HL-60/S4 (cell line): ENCODE measurements at regions not wholly inside any gene's neighbourhood (a gene's known extent, or its start where the extent isn't known, plus 50 kb on each side); places are given as distances from the start of the nearest gene placed in this dataset.

Experiments
- in situ Hi-C: fragments of 300-500 bp; cut with MboI; formaldehyde crosslinking; loops from 2 replicates; pipeline ENCODE4 v1.14.3; 2022; ENCODE audit warnings: low sequenced_read_pairs

DNA sequence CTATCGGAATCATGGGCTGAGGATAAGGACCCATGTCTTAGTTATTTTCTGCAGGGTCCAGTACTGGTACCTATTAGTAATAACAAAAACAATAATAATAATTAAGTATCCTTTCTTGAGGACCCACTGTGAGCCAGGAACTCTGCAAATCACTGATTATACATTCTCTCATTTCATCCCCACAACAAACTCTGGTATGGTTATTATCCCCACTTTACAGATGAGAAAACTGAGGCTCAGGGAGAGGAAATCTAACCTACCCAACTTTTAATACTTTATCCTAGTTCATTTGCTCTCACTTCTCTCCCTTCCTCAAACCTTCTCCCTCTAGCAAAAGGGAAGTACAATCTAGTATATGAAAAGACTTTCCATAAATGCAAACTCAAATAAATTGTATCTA lies 528.4 kb upstream of the PROK2 start:
- in situ Hi-C loops: no loop called here

DNA sequence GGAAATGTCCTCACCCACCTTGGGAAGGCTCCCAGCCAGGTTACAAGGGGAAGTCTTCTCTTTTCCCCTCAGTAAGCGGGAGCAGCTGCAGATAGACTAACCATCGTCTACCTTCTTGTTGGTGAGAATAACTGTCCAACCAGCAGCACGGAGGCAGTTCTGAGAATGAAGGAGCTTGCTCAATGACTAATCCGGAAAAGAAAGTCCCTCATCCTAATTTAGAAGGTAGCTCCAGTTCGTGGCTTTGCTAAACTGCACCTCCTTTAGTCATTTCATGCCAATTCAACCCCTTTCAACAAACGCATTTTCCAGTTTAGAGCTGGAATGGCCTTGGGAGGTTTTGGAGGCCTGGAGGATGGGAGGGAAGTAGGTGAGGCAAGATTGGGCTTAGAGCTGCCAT lies 527.4 kb upstream of the PROK2 start:
- in situ Hi-C loops: no loop called here

DNA sequence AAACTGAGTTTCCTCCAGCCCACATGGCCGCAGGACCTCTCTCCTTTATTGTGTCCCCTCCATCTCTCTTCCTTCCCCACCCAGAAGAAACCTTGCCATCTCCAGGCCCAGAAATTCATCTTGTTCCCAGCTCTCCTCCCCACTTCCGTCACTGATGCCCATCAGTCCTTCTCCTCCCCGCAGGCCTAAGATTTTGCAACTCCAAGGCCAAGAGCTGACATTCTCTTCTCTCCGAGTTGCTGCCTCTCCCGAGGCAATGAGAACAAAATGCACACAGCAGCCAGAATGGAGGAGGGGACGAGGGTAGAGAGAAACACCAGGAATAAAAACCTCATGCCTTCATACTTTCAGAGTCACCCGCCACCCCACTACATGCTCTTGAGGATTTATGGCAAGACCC lies 526.5 kb upstream of the PROK2 start:
- in situ Hi-C loops: no loop called here

DNA sequence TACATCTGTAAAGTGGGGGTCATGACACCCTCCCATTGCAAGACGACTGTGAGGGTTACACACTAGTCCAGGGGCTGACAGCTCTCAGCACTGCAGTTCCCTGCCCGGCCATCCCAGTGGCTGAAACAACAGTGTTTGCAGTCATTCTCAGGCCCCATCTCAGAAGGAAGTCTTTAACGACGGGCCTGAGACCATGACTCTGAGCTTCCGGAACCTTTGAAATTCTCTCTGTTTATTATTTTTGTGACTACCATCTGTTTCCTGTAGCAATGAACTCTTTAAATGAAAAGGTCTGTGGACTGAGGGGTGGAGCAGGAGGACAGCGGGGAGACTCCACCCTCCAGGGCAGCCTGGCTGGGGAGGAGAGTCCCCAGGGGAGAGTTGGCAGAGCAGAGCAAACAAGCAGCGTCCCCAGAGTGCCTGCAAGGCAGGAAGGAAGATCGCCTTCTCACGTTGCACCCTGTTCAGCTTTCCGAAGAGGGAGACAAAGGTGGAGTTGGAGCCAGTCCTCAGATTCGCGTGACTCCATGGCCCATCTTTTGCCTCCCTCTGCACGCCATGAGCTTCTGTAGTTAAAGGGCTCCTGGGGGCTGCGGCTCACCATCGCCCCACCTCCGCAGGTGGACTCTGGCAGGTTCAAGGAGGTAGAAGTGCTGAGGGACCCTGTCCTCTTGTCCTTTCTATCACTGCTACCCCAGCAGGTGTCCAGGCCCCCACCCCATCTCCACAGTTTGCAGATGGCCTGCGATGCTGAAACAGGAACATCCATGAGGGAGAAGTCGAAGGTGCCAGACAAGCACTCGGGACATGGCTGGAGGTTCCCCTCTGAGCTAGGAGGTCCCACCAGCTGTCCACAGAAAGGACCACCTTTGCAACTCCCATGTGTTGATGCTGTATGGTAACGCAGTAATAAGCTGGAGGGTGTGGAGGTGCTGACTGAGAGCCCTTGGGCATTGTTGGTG lies 525.8 kb upstream of the PROK2 start:
- in situ Hi-C loops: no loop called here

DNA sequence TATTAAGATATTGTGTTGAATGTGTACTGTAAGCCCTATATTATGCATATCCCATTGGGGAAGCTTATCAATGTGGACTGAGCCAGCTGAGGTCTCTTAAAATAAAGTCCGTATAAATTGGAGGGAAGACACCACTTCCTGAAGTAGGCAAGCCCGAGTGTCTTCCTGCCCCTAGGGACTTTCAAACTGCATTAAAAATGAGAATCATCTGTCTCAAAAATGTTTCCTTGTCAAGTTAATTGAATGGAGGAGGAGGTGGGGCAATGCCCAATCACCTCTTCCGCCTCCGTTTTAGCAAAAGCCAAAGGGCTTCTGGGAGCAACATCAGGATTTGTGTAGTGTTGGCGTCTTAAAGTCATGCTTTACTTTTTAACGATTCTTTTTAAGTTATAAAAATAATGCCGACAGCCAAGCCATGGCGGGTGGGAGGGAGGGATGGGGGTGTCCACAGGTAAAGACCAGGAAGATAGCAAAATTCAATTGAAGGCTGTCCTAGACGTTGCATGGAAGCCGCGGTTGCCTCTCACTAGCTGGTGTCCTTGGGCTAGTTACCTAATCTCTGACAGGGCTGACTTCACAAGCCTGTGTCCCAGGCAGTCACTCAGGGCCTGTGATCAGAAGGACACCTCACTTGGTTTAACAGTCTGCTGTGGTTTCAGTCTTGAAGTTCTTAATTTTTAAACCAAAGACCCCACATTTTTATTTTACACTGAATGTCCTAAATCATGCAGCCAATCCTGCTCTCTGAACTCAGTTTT lies 524.9 kb upstream of the PROK2 start:
- in situ Hi-C loops: no loop called here

DNA sequence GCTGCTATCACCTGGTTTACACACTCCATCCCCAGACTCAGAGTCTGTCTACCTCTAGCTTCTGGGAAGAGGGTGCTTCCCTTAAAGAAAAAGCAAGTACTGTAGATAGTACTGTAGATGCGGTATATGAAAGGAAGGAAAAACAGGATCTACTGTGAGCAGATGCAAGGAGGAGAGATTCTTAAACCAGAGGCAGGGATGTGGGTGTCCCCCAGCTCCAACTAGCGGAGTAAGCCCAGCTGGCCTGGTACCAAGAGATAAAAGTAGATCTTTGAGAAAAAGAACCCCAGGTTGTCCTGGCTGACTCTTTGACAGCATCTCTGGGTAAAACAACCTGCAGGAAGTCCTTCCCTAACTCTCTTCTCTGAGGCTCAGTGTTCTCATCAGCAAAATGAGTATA lies 523.7 kb upstream of the PROK2 start:
- in situ Hi-C loops: no loop called here

DNA sequence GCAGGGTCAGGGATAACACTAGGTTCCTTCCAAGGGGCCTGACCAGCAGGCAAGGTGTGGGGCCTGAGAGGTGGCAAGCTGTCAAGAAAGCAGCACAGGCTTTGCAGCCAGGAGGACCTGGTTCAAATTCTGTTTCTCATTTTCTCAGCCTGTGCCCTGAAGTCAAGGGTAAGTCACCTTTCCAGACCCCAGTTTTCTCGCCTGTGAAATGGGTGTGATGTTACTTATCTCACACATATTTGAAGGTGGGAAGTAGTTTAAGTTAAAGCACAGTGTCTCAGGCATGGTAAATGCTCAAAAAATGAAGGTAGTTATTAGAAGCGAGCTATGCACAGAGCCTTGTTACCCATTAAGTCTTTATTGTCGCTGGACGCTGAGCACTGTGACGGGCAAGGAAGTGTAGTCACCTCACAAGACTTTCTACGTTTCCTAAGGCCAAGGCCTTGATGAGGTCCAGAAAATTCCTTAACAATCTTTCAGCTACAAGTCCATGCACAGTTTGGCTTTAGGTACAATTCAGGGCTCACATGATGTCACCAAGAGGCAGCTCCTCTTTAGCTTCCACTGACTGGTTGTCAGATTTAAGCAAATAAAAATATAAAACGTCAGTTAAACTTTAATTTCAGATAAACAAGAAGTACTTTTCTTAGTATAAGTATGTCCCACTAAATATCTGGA lies 522.6 kb upstream of the PROK2 start:
- in situ Hi-C loops: no loop called here

DNA sequence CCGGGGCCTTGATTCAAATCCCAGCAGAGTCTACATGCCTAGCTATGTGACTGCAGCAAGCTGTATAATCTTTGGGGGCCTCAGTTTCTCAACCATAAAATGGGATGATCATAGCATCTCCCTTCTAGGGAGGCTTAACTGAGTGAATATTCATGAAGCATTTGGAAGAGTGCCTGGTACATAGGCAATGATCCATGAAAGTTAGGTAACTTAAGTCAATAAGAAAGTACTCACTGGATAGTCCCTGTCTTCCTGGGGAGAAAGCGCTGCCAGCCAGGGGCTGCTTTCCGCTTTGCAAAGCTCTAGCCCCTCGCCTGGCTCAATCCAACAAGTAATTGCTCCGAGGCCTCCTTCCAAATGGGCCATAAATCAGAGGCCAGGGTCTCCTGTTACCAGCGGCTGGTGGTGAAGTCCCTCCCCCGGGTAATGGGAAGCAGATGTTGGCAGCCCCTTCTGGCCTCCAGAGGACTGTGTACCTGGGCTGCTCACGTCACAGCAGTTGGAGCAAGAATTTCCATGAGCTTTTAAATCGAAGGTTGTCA lies 521.9 kb upstream of the PROK2 start:
- in situ Hi-C loops: no loop called here

DNA sequence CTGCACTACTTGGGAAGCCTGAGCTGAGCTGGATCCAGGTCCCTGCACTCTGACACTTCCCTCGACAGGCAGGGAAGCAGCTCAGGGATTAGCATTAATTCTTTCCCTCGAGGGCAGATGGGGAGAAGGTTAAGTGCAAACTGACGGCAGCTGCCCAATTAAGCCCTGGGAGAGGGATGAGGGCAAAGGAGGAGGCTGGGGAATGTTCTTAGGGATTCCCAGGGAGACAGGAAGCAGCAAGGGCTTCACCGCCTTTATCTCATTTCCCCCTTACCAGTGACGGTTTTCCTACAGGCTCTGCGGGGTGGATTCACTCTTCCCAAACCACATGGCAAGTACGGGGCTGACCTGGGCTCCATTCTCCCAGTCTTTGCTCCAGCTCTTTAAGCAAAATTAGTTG lies 519.0 kb upstream of the PROK2 start:
- in situ Hi-C loops: no loop called here

DNA sequence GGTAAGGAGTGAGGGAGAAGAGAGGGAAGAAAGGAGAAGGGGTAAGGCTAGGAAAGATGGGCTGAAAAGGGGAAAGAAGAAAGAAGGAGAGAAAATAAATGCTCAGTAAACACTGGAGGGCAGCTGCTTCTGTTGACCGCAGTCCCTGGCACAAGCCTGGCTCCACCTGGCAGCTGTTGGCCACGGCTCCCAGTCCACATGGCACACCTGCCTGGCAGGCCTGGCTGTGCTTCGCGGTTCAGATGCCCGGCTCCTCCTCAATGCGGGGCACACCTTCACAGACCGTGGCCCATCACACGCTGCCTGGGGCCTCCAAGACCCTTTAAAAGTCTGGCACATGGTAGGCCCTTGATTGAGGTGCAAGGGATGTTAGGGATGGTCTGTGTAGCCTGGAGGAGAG lies 516.8 kb upstream of the PROK2 start:
- in situ Hi-C loops: no loop called here

DNA sequence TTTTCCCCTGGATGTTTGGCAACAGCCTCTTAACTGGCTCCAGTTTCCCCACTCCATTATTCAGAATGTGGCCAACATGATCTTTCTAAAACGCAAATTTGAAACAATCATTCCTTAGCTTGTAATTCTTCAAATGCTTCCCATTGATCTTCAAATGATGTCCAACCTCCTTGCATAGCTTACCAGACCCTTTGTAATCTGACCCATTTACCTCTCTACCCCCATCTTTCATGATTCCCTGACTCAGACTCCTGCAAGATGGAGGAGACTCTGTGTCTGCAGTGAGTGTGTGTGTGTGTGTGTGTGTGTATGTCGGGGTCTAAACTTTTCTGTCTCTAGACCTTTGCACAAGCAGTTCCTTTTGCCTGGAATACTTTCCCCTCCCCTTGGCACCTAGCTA lies 515.7 kb upstream of the PROK2 start:
- in situ Hi-C loops: no loop called here

DNA sequence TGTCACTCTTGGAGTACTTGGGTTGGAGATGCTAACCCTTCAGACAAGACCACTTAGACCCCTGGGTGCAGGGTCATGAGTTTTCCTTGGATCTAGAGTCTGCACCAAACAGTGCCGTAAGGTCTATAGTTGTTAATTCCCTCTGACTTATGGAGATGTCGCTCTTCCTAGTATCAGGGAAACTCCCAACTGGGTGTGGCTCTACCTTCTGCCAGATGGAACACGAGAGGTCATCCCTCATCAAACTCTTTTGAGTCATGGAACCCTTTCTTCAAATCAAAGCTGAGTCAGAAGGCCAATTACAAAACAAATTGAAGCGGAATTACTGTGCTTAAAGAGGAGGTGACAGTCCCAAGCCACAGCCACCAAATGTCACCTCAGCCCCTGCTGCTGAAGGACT lies 514.9 kb upstream of the PROK2 start:
- in situ Hi-C loops: no loop called here

DNA sequence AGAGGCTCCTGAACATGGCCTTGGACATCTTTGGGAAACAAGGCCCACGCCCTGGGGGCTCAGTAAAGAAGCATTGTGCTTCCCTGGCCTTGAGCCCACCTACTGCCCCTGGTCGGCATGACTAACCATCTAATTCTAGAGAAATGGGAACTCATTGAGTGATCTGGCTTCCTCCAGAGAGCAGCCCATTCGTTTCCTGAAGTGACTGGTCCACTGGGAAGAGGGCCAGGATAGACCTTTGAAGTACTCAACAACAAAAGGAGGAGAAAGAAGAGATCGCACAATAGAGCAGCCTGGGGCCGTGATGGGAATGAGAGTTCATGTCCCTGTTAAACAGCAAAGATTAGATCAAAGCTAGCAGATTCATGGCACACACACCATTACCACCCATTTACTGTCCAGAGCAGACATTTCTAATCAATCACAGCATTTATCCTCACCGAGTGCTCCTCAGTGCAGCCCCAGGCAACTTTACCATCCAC lies 514.4 kb upstream of the PROK2 start:
- in situ Hi-C loops: no loop called here

DNA sequence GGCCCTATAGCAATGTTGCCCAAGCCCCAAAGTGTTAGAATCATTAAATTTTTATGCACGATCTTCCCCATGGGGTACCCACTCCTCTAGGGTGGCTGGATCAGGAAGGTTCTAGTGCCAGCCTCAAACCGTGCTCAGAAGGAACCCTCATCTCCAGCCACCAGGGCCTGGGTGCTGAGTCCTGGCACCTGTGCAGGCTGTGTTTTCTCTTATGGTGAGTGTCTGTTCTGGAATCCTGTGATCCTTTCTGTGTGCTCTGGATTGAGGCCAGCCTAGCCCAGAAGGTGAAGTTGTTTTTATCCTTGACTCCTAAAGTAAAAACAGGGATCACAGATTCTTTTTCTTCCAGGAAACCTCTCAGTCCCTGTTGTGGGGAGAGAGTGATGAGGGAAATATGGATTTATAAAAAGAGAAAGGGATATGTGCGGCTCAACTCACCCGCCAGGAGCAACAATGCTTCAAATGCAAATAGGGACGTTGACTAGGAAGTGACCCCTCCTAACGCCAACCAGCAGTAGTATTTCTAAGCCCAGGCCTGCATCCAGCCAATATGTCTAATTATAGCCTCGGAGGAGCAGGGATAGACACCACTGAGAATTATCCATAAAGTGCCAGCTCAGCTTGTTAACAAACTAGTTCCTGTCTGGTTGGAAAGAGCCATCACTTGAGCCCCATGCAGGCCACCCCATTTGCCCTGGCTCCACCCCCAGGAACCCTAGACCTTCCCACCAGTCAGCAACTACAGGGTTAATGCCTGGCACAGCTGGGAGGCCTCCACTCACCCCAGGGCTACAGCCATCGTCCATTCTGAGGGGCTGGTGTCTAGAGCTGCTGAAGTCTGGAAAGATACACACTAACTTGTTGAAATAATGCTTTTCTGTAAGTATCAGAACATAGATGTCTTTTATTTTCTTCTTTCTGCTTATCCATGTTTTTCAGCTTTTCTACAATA lies 513.5 kb upstream of the PROK2 start:
- in situ Hi-C loops: no loop called here

DNA sequence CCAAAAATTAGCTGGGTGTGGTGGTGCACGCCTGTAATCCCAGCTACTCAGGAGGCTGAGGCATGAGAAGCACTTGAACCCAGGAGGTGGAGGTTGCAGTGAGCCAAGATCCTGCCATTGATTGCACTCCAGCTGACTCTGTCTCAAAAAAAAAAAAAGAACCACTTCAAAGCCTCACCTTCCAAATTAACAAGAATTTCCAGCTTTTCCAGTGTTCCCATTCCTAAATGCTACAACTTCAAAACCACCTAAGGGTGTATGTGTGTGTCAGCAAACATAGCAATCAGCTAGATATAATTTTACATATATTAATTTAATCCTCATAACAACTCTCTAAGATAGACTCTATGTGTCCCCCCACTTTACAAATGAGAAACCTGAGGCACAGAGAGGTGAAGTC lies 512.5 kb upstream of the PROK2 start:
- in situ Hi-C loops: no loop called here

DNA sequence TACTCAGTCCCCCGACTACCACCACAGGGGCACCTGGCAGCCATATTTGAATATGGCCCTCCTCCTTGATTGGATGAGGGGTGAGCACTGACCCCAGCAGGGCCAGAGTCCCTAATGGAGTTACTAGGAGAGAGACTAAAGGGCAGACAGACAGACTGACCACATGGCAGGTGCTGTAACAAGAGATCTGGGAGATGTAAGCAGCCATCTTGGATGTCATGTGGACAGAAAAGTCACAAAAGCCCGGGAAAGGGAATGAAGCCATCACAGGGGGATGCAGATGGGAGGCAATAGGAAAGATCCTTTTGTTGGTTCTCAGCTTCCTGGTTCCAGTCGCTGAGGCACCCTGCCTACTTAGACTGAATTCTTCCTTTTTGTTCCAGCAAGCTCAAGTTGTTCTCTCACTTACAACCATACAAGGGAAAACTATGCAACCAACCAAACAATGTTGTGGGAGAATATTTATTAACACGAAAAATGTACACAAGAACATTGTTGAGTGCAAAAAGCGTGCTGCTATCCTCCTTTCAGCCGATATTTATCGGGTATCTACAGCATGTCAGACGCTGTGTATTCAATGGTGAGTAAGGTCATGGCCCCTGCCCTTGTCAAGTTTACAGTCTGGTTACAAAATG lies 511.6 kb upstream of the PROK2 start:
- in situ Hi-C loops: no loop called here

DNA sequence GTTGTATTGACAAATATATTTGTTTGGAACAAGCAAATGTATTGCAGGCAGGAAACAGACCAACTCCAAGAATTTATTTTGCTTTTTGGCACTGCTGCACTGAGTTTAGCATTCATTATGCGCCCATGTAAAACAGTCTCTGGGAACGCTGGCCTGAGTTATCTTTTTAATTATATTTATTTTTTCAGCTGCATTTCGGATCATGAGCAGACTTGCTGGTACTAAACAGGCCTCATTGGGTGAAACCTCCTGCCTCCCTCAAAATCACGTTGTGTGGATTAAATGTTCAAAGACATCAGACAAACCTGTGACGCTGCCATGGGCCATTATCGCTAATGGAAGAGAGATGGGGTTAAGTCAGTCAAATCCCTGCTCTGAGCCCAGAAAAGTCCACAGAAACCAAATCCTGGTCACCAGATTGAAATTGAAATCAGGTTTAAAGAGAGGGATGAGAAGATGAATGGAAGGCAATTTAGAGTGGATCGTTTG lies 511.1 kb upstream of the PROK2 start:
- in situ Hi-C loops: no loop called here

DNA sequence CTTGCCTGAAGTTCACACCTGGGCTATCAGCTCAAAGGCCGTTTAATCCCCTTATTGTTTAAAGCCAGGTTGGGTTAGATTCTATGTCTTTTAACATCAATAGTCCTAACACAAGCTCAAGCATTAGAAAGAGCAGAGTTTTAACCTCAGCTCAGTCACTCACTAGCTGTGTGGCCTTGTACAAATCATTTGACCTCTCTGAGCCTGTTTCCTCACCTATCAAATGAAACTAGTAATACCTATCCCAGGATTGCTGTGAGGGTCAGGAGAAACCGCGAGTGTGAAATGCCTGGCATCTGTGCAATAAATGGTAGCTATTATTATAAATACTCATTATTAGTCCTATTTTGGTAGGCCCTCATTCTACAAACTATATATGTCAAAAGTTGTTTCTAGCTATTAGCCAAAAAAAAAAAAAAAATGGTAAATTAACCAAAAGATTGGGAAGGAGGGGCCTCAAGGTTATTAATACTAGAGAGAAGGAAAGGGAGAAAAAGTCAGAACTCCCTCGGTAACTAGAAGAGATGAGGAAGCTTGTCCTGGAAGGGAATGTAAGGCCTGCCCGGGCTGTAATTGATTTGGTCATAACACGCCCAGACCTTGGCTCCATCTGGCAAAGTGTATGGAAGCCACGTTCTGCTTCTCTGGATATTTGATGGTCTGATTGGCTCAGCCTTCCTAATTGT lies 510.5 kb upstream of the PROK2 start:
- in situ Hi-C loops: no loop called here
